AG20443 (cell line): ENCODE measurements at regions not wholly inside any gene's neighbourhood (a gene's known extent, or its start where the extent isn't known, plus 50 kb on each side); places are given as distances from the start of the nearest gene placed in this dataset.

ENCODE experiments used
- DNase-seq: peaks from one replicate; pipeline ENCODE4 v3.0.0; 2012; ENCODE audit warnings: low spot score, mixed read lengths

- DNase-seq, result no peak
These were observed 352.7 kb upstream of the SEMA3A start for GRCh38 chr7:84547331-84547730.

- no peak for DNase-seq
These were observed 351.8 kb upstream of the SEMA3A start for GRCh38 chr7:84546403-84546802.

GRCh38 chr7:84538268-84538667, 343.7 kb upstream of the SEMA3A start:
- no peak for DNase-seq

- peak; percentile 16 for DNase-seq
These were observed 341.8 kb upstream of the SEMA3A start for GRCh38 chr7:84536271-84536870.

GRCh38 chr7:84535580-84536270, 341.1 kb upstream of the SEMA3A start:
- no peak for DNase-seq

- no peak for DNase-seq
These were observed 338.6 kb upstream of the SEMA3A start for GRCh38 chr7:84533182-84533581.

- no peak for DNase-seq
These were observed 337.6 kb upstream of the SEMA3A start for GRCh38 chr7:84532196-84532595.

GRCh38 chr7:84529480-84530205, 335.1 kb upstream of the SEMA3A start:
- peak; percentile 20 for DNase-seq

- DNase-seq, result no peak
These were observed 334.3 kb upstream of the SEMA3A start for GRCh38 chr7:84528756-84529479.

- peak; percentile 56 for DNase-seq
These were observed 330.4 kb upstream of the SEMA3A start for GRCh38 chr7:84524714-84525694.

- no peak for DNase-seq
These were observed 318.5 kb upstream of the SEMA3A start for GRCh38 chr7:84513061-84513460.

- DNase-seq, result no peak
These were observed 317.5 kb upstream of the SEMA3A start for GRCh38 chr7:84512055-84512454.

GRCh38 chr7:84510505-84510904, 315.9 kb upstream of the SEMA3A start:
- DNase-seq, result peak; percentile 40

GRCh38 chr7:84509522-84509921, 314.9 kb upstream of the SEMA3A start:
- DNase-seq, result no peak

- DNase-seq, result no peak
These were observed 314.0 kb upstream of the SEMA3A start for GRCh38 chr7:84508606-84509005.

- no peak for DNase-seq
These were observed 312.9 kb upstream of the SEMA3A start for GRCh38 chr7:84507529-84507928.

GRCh38 chr7:84506151-84506550, 311.6 kb upstream of the SEMA3A start:
- DNase-seq, result no peak

GRCh38 chr7:84502239-84502638, 307.6 kb upstream of the SEMA3A start:
- DNase-seq, result no peak

- DNase-seq, result no peak
These were observed 303.3 kb upstream of the SEMA3A start for GRCh38 chr7:84497873-84498272.

- DNase-seq, result no peak
These were observed 300.5 kb upstream of the SEMA3A start for GRCh38 chr7:84495128-84495527.
